Mononuclear cell (primary cell): ENCODE measurements at regions not wholly inside any gene's neighbourhood (a gene's known extent, or its start where the extent isn't known, plus 50 kb on each side); places are given as distances from the start of the nearest gene placed in this dataset.

Experiments used
- H3K27me3 ChIP-seq: 2 replicates; pipeline ENCODE4 v1.6.0; 2011; ENCODE audit warnings: low read length, control low read depth; ENCODE audit not compliant: insufficient read depth
- H3K4me1 ChIP-seq: 2 replicates; pipeline ENCODE4 v1.5.1; 2011; ENCODE audit warnings: mild to moderate bottlenecking, low read length, control low read depth; ENCODE audit not compliant: insufficient read depth
- H3K4me3 ChIP-seq: 2 replicates; pipeline ENCODE4 v1.5.1; 2011; ENCODE audit warnings: mild to moderate bottlenecking, low read length, moderate library complexity
- H3K9me3 ChIP-seq: 2 replicates; pipeline ENCODE4 v1.5.1; 2011; ENCODE audit warnings: low read depth, mild to moderate bottlenecking, control low read depth, low read length

GRCh38 chr12:41932470-41932991 lies 212.1 kb downstream of the GXYLT1 start:
- Histone ChIP-seq H3K9me3 (no peaks in the 10 kb centered on the region), H3K27me3 (no peaks in the 10 kb centered on the region), H3K4me3 (peak overlapping the region; percentile 34), H3K4me1 (peaks cover 22% of the 10 kb centered on the region)

GRCh38 chr12:41930866-41931437 lies 213.7 kb downstream of the GXYLT1 start:
- Histone ChIP-seq H3K4me1 (peaks cover 22% of the 10 kb centered on the region), H3K4me3 (peak overlapping the region; percentile 9), H3K9me3 (no peaks in the 10 kb centered on the region), H3K27me3 (no peaks in the 10 kb centered on the region)

- H3K4me1 ChIP-seq: no peaks in the 10 kb centered on the region
- H3K4me3 ChIP-seq: no peak overlapping the region
- H3K9me3 ChIP-seq: no peaks in the 10 kb centered on the region
- no peaks in the 10 kb centered on the region for H3K27me3 ChIP-seq
Measured at GRCh38 chr12:41924111-41924510, 220.6 kb downstream of the GXYLT1 start.

- H3K4me3 ChIP-seq: no peak overlapping the region
- no peaks in the 10 kb centered on the region for H3K27me3 ChIP-seq
- no peaks in the 10 kb centered on the region for H3K4me1 ChIP-seq
Measured at GRCh38 chr12:41923351-41923750, 221.3 kb downstream of the GXYLT1 start.

GRCh38 chr12:41920355-41920754 lies 224.3 kb downstream of the GXYLT1 start:
- H3K4me1 ChIP-seq: peaks cover 7% of the 10 kb centered on the region
- no peak overlapping the region for H3K4me3 ChIP-seq
- no peaks in the 10 kb centered on the region for H3K27me3 ChIP-seq
- no peaks in the 10 kb centered on the region for H3K9me3 ChIP-seq

More at GRCh38 chr12:41923351-41923750, 221.3 kb downstream of the GXYLT1 start:
- H3K9me3 ChIP-seq: no peaks in the 10 kb centered on the region

GRCh38 chr12:41919526-41920261 lies 225.0 kb downstream of the GXYLT1 start:
- Histone ChIP-seq H3K27me3 (no peaks in the 10 kb centered on the region), H3K9me3 (no peaks in the 10 kb centered on the region), H3K4me3 (no peak overlapping the region), H3K4me1 (peaks cover 7% of the 10 kb centered on the region)

- no peaks in the 10 kb centered on the region for H3K27me3 ChIP-seq
- no peak overlapping the region for H3K4me3 ChIP-seq
- H3K9me3 ChIP-seq: no peaks in the 10 kb centered on the region
- peaks cover 7% of the 10 kb centered on the region for H3K4me1 ChIP-seq
Measured at GRCh38 chr12:41919048-41919447, 225.6 kb downstream of the GXYLT1 start.

- Histone ChIP-seq H3K27me3 (no peaks in the 10 kb centered on the region), H3K4me1 (peaks cover 7% of the 10 kb centered on the region), H3K9me3 (no peaks in the 10 kb centered on the region), H3K4me3 (no peak overlapping the region)
Measured at GRCh38 chr12:41917938-41918341, 226.7 kb downstream of the GXYLT1 start.

- no peaks in the 10 kb centered on the region for H3K27me3 ChIP-seq
- H3K4me1 ChIP-seq: peaks cover 7% of the 10 kb centered on the region
- H3K9me3 ChIP-seq: no peaks in the 10 kb centered on the region
- no peak overlapping the region for H3K4me3 ChIP-seq
Measured at GRCh38 chr12:41917181-41917580, 227.5 kb downstream of the GXYLT1 start.

- Histone ChIP-seq H3K4me3 (no peak overlapping the region), H3K9me3 (no peaks in the 10 kb centered on the region), H3K27me3 (no peaks in the 10 kb centered on the region), H3K4me1 (no peaks in the 10 kb centered on the region)
Measured at GRCh38 chr12:41910578-41911320, 233.9 kb downstream of the GXYLT1 start.

- Histone ChIP-seq H3K27me3 (no peaks in the 10 kb centered on the region), H3K4me3 (no peak overlapping the region), H3K9me3 (no peaks in the 10 kb centered on the region)
Measured at GRCh38 chr12:41908206-41908605, 236.5 kb downstream of the GXYLT1 start.

GRCh38 chr12:41907550-41907949 lies 237.1 kb downstream of the GXYLT1 start:
- Histone ChIP-seq H3K4me1 (no peaks in the 10 kb centered on the region), H3K9me3 (no peaks in the 10 kb centered on the region), H3K4me3 (no peak overlapping the region), H3K27me3 (no peaks in the 10 kb centered on the region)

More at GRCh38 chr12:41908206-41908605, 236.5 kb downstream of the GXYLT1 start:
- H3K4me1 ChIP-seq: no peaks in the 10 kb centered on the region

- no peak overlapping the region for H3K4me3 ChIP-seq
- H3K4me1 ChIP-seq: no peaks in the 10 kb centered on the region
- no peaks in the 10 kb centered on the region for H3K9me3 ChIP-seq
- H3K27me3 ChIP-seq: no peaks in the 10 kb centered on the region
Measured at GRCh38 chr12:41907021-41907420, 237.7 kb downstream of the GXYLT1 start.

- no peak overlapping the region for H3K4me3 ChIP-seq
- no peaks in the 10 kb centered on the region for H3K9me3 ChIP-seq
- no peaks in the 10 kb centered on the region for H3K4me1 ChIP-seq
- H3K27me3 ChIP-seq: no peaks in the 10 kb centered on the region
Measured at GRCh38 chr12:41905759-41906297, 238.8 kb downstream of the GXYLT1 start.
